Panc1 (cell line): ENCODE measurements at regions not wholly inside any gene's neighbourhood (a gene's known extent, or its start where the extent isn't known, plus 50 kb on each side); places are given as distances from the start of the nearest gene placed in this dataset.

Experiments used
- POLR2AphosphoS5 ChIP-seq: IDR thresholded peaks from 2 replicates; pipeline ENCODE4 v1.6.1; 2012; ENCODE audit warnings: mild to moderate bottlenecking, low read depth, low read length, moderate library complexity
- SIN3A ChIP-seq: IDR thresholded peaks from 2 replicates; pipeline ENCODE4 v1.6.1; 2012; ENCODE audit warnings: low read depth, mild to moderate bottlenecking, low read length, moderate library complexity, borderline replicate concordance; ENCODE audit not compliant: insufficient read depth
- TCF7L2 ChIP-seq: IDR thresholded peaks from 2 replicates; pipeline ENCODE4 v1.6.1; 2011; ENCODE audit warnings: mild to moderate bottlenecking, low read depth, low read length, inconsistent platforms
- TF ChIP-seq, protein P1 (sequence below): fragments of 450-650 bp; IDR thresholded peaks from 2 replicates; pipeline ENCODE4 v1.5.1; 2017; ENCODE audit warnings: mild to moderate bottlenecking
- TF ChIP-seq, protein P2 (sequence below), 2 experiments: IDR thresholded peaks; 2 replicates each; pipeline ENCODE4 v1.6.1; 2011 to 2012; ENCODE audit warnings: low read depth in 2 of 2, control low read depth in 1 of 2, low read length in 1 of 2, mild to moderate bottlenecking in 1 of 2, moderate library complexity in 1 of 2; ENCODE audit not compliant: insufficient read depth in 1 of 2

DNA sequence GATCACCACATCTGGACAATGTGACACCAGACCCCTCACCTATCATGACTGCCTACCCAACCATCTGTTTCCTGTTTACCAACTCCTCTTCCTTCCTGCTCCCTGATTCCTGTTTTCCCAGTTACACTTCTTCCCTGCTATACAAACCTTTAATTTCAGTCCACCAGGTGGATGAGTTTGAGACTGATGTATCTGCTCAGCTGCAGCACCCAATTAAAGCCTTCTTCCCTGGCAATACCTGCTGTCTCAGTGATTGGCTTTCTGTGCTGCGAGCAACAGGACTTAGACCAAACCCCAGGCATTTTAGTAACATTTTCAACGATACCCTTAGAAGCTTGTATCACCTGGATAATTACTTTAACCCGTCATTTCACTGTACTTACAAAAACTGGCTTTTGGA lies 968.2 kb upstream of the NR2F2 start:
- no peak for TF ChIP-seq POLR2AphosphoS5
- no peak for TF ChIP-seq SIN3A
- TF ChIP-seq, protein P1, sequence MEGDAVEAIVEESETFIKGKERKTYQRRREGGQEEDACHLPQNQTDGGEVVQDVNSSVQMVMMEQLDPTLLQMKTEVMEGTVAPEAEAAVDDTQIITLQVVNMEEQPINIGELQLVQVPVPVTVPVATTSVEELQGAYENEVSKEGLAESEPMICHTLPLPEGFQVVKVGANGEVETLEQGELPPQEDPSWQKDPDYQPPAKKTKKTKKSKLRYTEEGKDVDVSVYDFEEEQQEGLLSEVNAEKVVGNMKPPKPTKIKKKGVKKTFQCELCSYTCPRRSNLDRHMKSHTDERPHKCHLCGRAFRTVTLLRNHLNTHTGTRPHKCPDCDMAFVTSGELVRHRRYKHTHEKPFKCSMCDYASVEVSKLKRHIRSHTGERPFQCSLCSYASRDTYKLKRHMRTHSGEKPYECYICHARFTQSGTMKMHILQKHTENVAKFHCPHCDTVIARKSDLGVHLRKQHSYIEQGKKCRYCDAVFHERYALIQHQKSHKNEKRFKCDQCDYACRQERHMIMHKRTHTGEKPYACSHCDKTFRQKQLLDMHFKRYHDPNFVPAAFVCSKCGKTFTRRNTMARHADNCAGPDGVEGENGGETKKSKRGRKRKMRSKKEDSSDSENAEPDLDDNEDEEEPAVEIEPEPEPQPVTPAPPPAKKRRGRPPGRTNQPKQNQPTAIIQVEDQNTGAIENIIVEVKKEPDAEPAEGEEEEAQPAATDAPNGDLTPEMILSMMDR = no peak
- TF ChIP-seq, protein P2, sequence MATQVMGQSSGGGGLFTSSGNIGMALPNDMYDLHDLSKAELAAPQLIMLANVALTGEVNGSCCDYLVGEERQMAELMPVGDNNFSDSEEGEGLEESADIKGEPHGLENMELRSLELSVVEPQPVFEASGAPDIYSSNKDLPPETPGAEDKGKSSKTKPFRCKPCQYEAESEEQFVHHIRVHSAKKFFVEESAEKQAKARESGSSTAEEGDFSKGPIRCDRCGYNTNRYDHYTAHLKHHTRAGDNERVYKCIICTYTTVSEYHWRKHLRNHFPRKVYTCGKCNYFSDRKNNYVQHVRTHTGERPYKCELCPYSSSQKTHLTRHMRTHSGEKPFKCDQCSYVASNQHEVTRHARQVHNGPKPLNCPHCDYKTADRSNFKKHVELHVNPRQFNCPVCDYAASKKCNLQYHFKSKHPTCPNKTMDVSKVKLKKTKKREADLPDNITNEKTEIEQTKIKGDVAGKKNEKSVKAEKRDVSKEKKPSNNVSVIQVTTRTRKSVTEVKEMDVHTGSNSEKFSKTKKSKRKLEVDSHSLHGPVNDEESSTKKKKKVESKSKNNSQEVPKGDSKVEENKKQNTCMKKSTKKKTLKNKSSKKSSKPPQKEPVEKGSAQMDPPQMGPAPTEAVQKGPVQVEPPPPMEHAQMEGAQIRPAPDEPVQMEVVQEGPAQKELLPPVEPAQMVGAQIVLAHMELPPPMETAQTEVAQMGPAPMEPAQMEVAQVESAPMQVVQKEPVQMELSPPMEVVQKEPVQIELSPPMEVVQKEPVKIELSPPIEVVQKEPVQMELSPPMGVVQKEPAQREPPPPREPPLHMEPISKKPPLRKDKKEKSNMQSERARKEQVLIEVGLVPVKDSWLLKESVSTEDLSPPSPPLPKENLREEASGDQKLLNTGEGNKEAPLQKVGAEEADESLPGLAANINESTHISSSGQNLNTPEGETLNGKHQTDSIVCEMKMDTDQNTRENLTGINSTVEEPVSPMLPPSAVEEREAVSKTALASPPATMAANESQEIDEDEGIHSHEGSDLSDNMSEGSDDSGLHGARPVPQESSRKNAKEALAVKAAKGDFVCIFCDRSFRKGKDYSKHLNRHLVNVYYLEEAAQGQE (IDR thresholded peaks at IDR 0.05; ENCODE audit: insufficient read depth in 1 of 2, low read depth in 2 of 2, low read length in 1 of 2) = no peak
- no peak for TF ChIP-seq TCF7L2
